H9 (cell line): ENCODE measurements at regions not wholly inside any gene's neighbourhood (a gene's known extent, or its start where the extent isn't known, plus 50 kb on each side); places are given as distances from the start of the nearest gene placed in this dataset.

ENCODE experiments used
- DNase-seq: peaks from one replicate; pipeline ENCODE4 v3.0.0-alpha.2; 2017
- H2AFZ ChIP-seq: one replicate; pipeline ENCODE4 v1.6.1; 2013; ENCODE audit warnings: mild to moderate bottlenecking, low read length, control low read depth, moderate library complexity
- H2AK5ac ChIP-seq: 2 replicates; pipeline ENCODE4 v1.6.1; 2013; ENCODE audit warnings: low read length, control low read depth, mixed read lengths; ENCODE audit not compliant: insufficient read length
- H2BK120ac ChIP-seq: one replicate; pipeline ENCODE4 v1.6.1; 2013; ENCODE audit warnings: low read depth, mild to moderate bottlenecking, low read length, control low read depth, inconsistent platforms; ENCODE audit not compliant: poor library complexity, severe bottlenecking
- H2BK12ac ChIP-seq: 2 replicates; pipeline ENCODE4 v1.6.1; 2013; ENCODE audit warnings: low read length, control low read depth, mixed read lengths, low read depth; ENCODE audit not compliant: insufficient read length
- H2BK15ac ChIP-seq: 2 replicates; pipeline ENCODE4 v1.6.1; 2013; ENCODE audit warnings: low read depth, low read length, control low read depth
- H2BK20ac ChIP-seq: one replicate; pipeline ENCODE4 v1.6.1; 2013; ENCODE audit warnings: low read depth, mild to moderate bottlenecking, low read length, control low read depth, inconsistent platforms; ENCODE audit not compliant: poor library complexity, severe bottlenecking
- H2BK5ac ChIP-seq: 2 replicates; pipeline ENCODE4 v1.6.1; 2013; ENCODE audit warnings: low read length, control low read depth, mixed read lengths; ENCODE audit not compliant: insufficient read length
- H3K14ac ChIP-seq: 2 replicates; pipeline ENCODE4 v1.6.1; 2013; ENCODE audit warnings: low read length, control low read depth; ENCODE audit not compliant: insufficient read depth
- H3K18ac ChIP-seq: 2 replicates; pipeline ENCODE4 v1.6.1; 2013; ENCODE audit warnings: low read depth, mild to moderate bottlenecking, mixed read lengths, low read length, control low read depth; ENCODE audit not compliant: insufficient read length
- H3K23ac ChIP-seq: 2 replicates; pipeline ENCODE4 v1.6.1; 2013; ENCODE audit warnings: low read length, control low read depth, mixed read lengths, low read depth; ENCODE audit not compliant: insufficient read length
- H3K23me2 ChIP-seq: 2 replicates; pipeline ENCODE4 v1.6.1; 2013; ENCODE audit warnings: low read depth, mild to moderate bottlenecking, mixed read lengths, low read length, control low read depth; ENCODE audit not compliant: insufficient read length, poor library complexity, severe bottlenecking
- H3K27ac ChIP-seq: 2 replicates; pipeline ENCODE4 v1.5.1; 2013; ENCODE audit warnings: low read length, control low read depth, mixed read lengths, low read depth; ENCODE audit not compliant: insufficient read length
- H3K27me3 ChIP-seq: 2 replicates; pipeline ENCODE4 v1.6.1; 2013; ENCODE audit warnings: low read length, control low read depth, inconsistent platforms; ENCODE audit not compliant: insufficient read depth
- H3K4ac ChIP-seq: 2 replicates; pipeline ENCODE4 v1.6.1; 2013; ENCODE audit warnings: low read depth, mild to moderate bottlenecking, control low read depth, inconsistent platforms, low read length, moderate library complexity
- H3K4me1 ChIP-seq: 2 replicates; pipeline ENCODE4 v1.6.1; 2013; ENCODE audit warnings: low read length, control low read depth, inconsistent platforms; ENCODE audit not compliant: insufficient read depth
- H3K4me2 ChIP-seq: 2 replicates; pipeline ENCODE4 v1.6.1; 2013; ENCODE audit warnings: low read length, control low read depth, mixed read lengths; ENCODE audit not compliant: insufficient read length, insufficient read depth
- H3K56ac ChIP-seq: 2 replicates; pipeline ENCODE4 v1.6.1; 2013; ENCODE audit warnings: low read depth, mild to moderate bottlenecking, mixed read lengths, low read length, control low read depth; ENCODE audit not compliant: insufficient read length
- H3K79me1 ChIP-seq: 2 replicates; pipeline ENCODE4 v1.6.1; 2013; ENCODE audit warnings: low read depth, mild to moderate bottlenecking, moderate library complexity, low read length, control low read depth, inconsistent platforms; ENCODE audit not compliant: insufficient read depth, poor library complexity, severe bottlenecking
- H3K79me2 ChIP-seq: 2 replicates; pipeline ENCODE4 v1.6.1; 2013; ENCODE audit warnings: low read length, control low read depth, inconsistent platforms; ENCODE audit not compliant: insufficient read depth
- H3K9ac ChIP-seq: 2 replicates; pipeline ENCODE4 v1.6.1; 2013; ENCODE audit warnings: low read length, control low read depth, mixed read lengths; ENCODE audit not compliant: insufficient read length; ENCODE audit errors: extremely low read depth
- H3K9me3 ChIP-seq: one replicate; pipeline ENCODE4 v1.6.1; 2013; ENCODE audit warnings: low read depth, low read length, inconsistent platforms; ENCODE audit not compliant: control insufficient read depth
- H3T11ph ChIP-seq: one replicate; pipeline ENCODE4 v1.6.1; 2013; ENCODE audit warnings: mild to moderate bottlenecking, low read length, control low read depth, inconsistent platforms
- H4K20me1 ChIP-seq: one replicate; pipeline ENCODE4 v1.6.1; 2013; ENCODE audit not compliant: control insufficient read depth, insufficient read length, insufficient read depth
- H4K5ac ChIP-seq: 2 replicates; pipeline ENCODE4 v1.6.1; 2013; ENCODE audit warnings: low read depth, mild to moderate bottlenecking, mixed read lengths, low read length, control low read depth; ENCODE audit not compliant: insufficient read length
- H4K8ac ChIP-seq: replicated peaks from 2 replicates; pipeline ENCODE4 v1.6.1; 2013; ENCODE audit warnings: low read length, control low read depth, mixed read lengths, low read depth; ENCODE audit not compliant: insufficient read length
- H4K91ac ChIP-seq: 2 replicates; pipeline ENCODE4 v1.6.1; 2013; ENCODE audit warnings: low read depth, mild to moderate bottlenecking, moderate library complexity, mixed read lengths, low read length, control low read depth; ENCODE audit not compliant: insufficient read length
- H3K27ac Mint-ChIP-seq, 3 experiments: 2 replicates in 2 of 3; 3 replicates in 1 of 3; pipeline ENCODE4 v1.8.0; 2020 to 2021; ENCODE audit warnings: mixed read lengths in 3 of 3, mild to moderate bottlenecking in 1 of 3, moderate library complexity in 1 of 3
- H3K27me3 Mint-ChIP-seq: 2 replicates; pipeline ENCODE4 v1.8.0; 2021; ENCODE audit warnings: low read depth, mild to moderate bottlenecking, moderate library complexity, mixed read lengths
- H3K36me3 Mint-ChIP-seq, 3 experiments: 2 replicates in 2 of 3; 3 replicates in 1 of 3; pipeline ENCODE4 v1.8.0; 2020 to 2021; ENCODE audit warnings: low read depth in 3 of 3, mixed read lengths in 3 of 3; ENCODE audit not compliant: insufficient read depth in 1 of 3
- H3K4me1 Mint-ChIP-seq, 2 experiments: 2 replicates each; pipeline ENCODE4 v1.8.0; 2020; ENCODE audit warnings: mixed read lengths in 2 of 2
- H3K4me3 Mint-ChIP-seq, 2 experiments: 2 replicates in 1 of 2; 3 replicates in 1 of 2; pipeline ENCODE4 v1.8.0; 2020 to 2021; ENCODE audit warnings: mild to moderate bottlenecking in 2 of 2, mixed read lengths in 2 of 2, moderate library complexity in 1 of 2
- H3K9me3 Mint-ChIP-seq, 2 experiments: 2 replicates in 1 of 2; 3 replicates in 1 of 2; pipeline ENCODE4 v1.8.0; 2020; ENCODE audit warnings: mild to moderate bottlenecking in 2 of 2, mixed read lengths in 2 of 2, moderate library complexity in 1 of 2
- CTCF ChIP-seq: fragments of 200-600 bp; sonication (generic); conservative IDR thresholded peaks from 3 replicates; pipeline ENCODE4 v1.8.0; 2021; ENCODE audit warnings: antibody characterized with exemption, mild to moderate bottlenecking
- WGBS: extraction: QIAGEN DNeasy Blood & Tissue Kit; methylation state at CpG from one replicate; pipeline ENCODE4 v1.1.7; 2013; ENCODE audit warnings: missing lambda C conversion rate, low lambda C conversion rate, mixed read lengths; ENCODE audit not compliant: insufficient read length; ENCODE audit errors: extremely low coverage; 5-methylcytosine and 5-hydroxymethylcytosine counted together

GRCh38 chr2:235312571-235312970 lies 181.3 kb upstream of the AGAP1 start:
- no peak overlapping the region for H2AFZ ChIP-seq
- no peak for DNase-seq
- no peak overlapping the region for H3K4me2 ChIP-seq
- H3K79me1 ChIP-seq, result no peaks in the 10 kb centered on the region
- no peak overlapping the region for H3K14ac ChIP-seq
- H3K18ac ChIP-seq, result no peak overlapping the region
- no peak overlapping the region for H3K27ac ChIP-seq
- no peaks in the 10 kb centered on the region for H3K4me1 Mint-ChIP-seq
- no peak overlapping the region for H3K4me3 Mint-ChIP-seq
- no peak overlapping the region for H3K27ac Mint-ChIP-seq
- H3K4me1 ChIP-seq, result no peaks in the 10 kb centered on the region
- peaks cover 5 to 6% of the 10 kb centered on the region in 2 experiments; a peak in 4 of 5 replicates for H3K9me3 Mint-ChIP-seq
- H3K27me3 Mint-ChIP-seq, result no peaks in the 10 kb centered on the region; the same call in none of the 2 replicates
- no peak overlapping the region for H2BK15ac ChIP-seq
- H3K23ac ChIP-seq, result no peak overlapping the region
- H3K9me3 ChIP-seq, result no peaks in the 10 kb centered on the region
- H2BK5ac ChIP-seq, result no peak overlapping the region
- H2BK20ac ChIP-seq, result no peak overlapping the region
- H2BK120ac ChIP-seq, result no peak overlapping the region
- H3K4ac ChIP-seq, result no peak overlapping the region
- no peak overlapping the region for H2AK5ac ChIP-seq
- no peak overlapping the region for H4K91ac ChIP-seq
- no peaks in the 10 kb centered on the region for H3K79me2 ChIP-seq
- H3T11ph ChIP-seq, result no peak overlapping the region
- no peak overlapping the region for H2BK12ac ChIP-seq
- H3K23me2 ChIP-seq, result no peaks in the 10 kb centered on the region
- H3K9ac ChIP-seq, result no peak overlapping the region
- H3K56ac ChIP-seq, result no peak overlapping the region
- TF ChIP-seq CTCF, result no peak
- no peak overlapping the region for H4K8ac ChIP-seq
- H3K27me3 ChIP-seq, result no peaks in the 10 kb centered on the region
- H4K5ac ChIP-seq, result no peak overlapping the region
- no peaks in the 10 kb centered on the region; a peak in 1 of 7 replicates for H3K36me3 Mint-ChIP-seq
- WGBS, result no CpG with 5 or more reads among the region's 2 CpGs
- no peaks in the 10 kb centered on the region for H4K20me1 ChIP-seq
